Thyroid gland (tissue), 4 donors: ENCODE measurements at regions not wholly inside any gene's neighbourhood (a gene's known extent, or its start where the extent isn't known, plus 50 kb on each side); places are given as distances from the start of the nearest gene placed in this dataset.

Source experiments
- CTCF ChIP-seq, 6 experiments: fragments of 200-600 bp in 3 of 6; fragments of 450-650 bp in 3 of 6; sonication (generic) in 3 of 6; IDR thresholded peaks; one replicate each; pipeline ENCODE4 v1.5.1; 2016 to 2019; ENCODE audit warnings: antibody characterized with exemption in 6 of 6, mild to moderate bottlenecking in 2 of 6, inconsistent platforms in 1 of 6, moderate library complexity in 1 of 6
- POLR2A ChIP-seq, 2 donors: fragments of 450-650 bp; IDR thresholded peaks; one replicate each; pipeline ENCODE4 v1.6.1; 2017; ENCODE audit warnings: antibody characterized with exemption in 2 of 2, mild to moderate bottlenecking in 2 of 2, moderate library complexity in 1 of 2

- no peak for TF ChIP-seq CTCF (IDR thresholded peaks at IDR 0.05)
- TF ChIP-seq POLR2A (IDR thresholded peaks at IDR 0.05) = no peak
These were observed 205.3 kb downstream of the RAP2A start for GRCh38 chr13:97639236-97639635.
